Esophagus squamous epithelium (tissue), 4 donors: ENCODE measurements at regions not wholly inside any gene's neighbourhood (a gene's known extent, or its start where the extent isn't known, plus 50 kb on each side); places are given as distances from the start of the nearest gene placed in this dataset.

Experiments used
- CTCF ChIP-seq, 6 experiments: fragments of 450-650 bp in 4 of 6; fragments of 200-600 bp in 2 of 6; sonication (generic) in 2 of 6; IDR thresholded peaks; one replicate each; pipeline ENCODE4 v1.5.1; 2016 to 2019; ENCODE audit warnings: antibody characterized with exemption in 6 of 6, mild to moderate bottlenecking in 4 of 6, moderate library complexity in 4 of 6
- POLR2A ChIP-seq, 4 donors: fragments of 450-650 bp; IDR thresholded peaks; one replicate each; pipeline ENCODE4 v1.6.1; 2017; ENCODE audit warnings: antibody characterized with exemption in 4 of 4, mild to moderate bottlenecking in 4 of 4, moderate library complexity in 3 of 4

DNA sequence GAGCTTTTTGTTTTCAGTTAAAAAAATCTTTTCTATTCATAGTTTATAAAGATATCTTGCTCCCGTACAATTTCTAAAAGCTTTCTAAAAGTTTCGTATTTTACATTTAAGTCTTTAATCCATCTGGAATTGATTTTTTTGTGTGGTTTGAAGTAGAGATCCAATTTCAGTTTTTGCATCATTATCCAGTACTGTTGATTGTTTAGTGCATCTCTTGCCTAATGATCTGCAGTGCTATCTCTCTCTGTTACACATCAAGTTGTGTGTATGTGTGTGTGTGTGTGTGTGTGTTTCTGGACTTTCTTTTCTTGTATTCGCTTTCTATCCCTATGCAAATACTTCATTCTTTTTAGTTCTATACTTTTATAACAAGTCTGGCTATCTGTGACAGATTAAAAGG lies 605.8 kb upstream of the DPPA4 start:
- TF ChIP-seq CTCF (IDR thresholded peaks at IDR 0.05) (no peak), POLR2A (IDR thresholded peaks at IDR 0.05) (no peak)
